ENCODE measurements at regions not wholly inside any gene's neighbourhood (a gene's known extent, or its start where the extent isn't known, plus 50 kb on each side); places are given as distances from the start of the nearest gene placed in this dataset.

DNA sequence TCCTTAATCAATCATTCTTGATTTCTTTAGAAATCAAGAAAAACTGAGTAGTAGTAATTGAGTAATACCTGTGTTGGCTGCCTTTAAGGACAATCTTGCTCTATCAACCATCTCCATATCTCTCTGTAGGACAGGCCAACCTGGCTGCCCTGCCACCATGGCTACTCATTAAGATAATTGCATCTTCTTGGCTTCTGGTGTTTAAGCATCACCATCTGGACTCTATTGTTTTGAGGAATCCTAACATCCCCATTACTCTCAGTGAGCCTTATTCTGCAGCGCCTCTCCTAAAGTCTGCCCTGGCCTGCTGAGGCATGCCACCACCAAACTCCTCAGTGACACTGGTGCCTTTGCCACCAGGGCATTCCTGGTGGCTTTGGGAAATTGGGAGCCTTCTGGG, 442.6 kb upstream of the ZNF507 start:
- no peak for DNase-seq

DNA sequence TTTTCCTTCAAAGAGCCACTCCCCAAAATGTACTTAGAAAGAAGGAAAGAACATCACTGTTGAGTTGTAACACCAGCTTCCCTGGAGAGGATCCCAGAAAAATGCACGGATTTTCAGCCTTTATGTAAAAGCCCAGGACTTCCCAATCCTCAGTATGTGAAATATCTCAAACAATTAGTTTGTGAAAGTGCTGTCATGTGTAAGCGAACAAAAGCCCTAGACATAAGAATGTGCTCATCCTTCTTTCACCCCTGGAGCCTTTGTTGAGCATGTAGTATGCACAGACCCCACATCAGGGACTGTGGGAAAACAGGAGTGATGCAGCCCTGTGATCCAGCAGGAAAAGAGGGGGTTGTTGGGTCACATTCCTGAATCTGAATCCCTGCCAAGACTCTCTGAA, 441.4 kb upstream of the ZNF507 start:
- DNase-seq, result no peak

DNA sequence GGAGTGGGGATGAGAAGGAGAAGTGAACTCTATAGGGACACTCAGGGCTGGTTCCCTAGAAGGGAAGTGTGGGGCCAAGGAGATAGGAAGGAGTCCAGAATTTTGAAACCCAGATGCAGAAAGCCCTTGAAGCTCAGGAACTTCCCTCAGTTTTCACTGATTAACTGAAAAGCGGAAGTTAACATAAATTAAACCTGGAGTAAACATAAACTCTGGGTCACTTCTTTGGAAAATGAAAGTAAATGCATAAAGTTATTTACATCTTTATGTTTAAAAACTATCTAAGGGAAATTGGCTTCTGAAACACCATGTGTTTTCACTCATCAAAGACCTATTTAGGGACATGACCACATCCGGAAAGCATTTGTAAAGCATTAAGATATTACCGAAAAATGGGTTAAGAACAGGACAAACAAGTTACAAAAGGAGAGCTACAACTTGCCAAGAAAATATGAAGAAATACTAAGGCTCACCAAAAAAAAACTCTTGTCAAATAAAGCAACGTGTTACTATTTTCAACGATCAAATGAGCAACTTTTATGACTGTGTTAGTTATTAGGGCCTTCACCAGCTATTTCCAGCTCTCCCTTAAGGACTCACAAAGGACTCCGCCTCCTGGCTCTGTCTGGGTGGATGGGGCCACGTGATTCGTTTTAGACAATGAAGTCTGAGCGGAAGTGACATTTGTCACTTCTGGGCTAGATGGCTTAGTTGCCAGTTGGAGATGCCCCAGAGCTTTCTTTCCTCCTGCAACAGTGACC, 439.1 kb upstream of the ZNF507 start:
- no peak for DNase-seq

DNA sequence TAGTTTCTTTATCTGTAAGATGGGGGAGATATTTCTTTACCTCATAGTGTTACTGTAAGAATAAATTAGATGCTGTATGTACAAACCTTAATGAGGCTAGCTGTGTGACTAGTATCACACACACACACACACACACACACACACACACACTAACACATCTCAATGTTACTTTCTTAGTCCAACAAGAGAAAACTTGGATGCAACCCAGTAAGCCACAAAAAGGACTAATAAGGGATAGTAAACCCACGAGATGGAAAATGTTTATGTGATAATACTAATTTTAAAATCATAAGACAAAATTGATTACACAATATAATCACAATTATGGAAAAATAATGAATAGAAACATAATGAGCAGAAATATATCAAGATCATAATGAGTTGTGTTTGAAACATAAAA, 437.7 kb upstream of the ZNF507 start:
- DNase-seq, result no peak

DNA sequence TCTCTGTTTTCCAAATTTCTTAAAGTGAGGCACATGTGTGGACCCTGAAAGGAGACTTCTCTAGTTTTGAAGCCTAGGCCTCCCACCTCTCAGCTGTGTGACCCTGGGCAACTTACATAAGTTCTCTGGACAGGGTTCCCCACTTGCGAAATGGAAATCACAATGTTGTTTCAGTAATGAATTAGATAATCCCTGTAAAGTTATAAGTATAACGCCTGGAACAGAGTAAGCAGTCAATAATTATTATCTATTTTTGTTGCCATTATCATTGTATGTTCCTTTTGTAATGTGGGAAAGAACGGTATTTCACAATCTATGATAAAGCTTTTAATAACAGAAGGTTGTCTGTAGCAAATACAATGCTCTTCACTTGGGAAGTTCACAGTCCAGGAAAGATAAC, 437.3 kb upstream of the ZNF507 start:
- no peak for DNase-seq

DNA sequence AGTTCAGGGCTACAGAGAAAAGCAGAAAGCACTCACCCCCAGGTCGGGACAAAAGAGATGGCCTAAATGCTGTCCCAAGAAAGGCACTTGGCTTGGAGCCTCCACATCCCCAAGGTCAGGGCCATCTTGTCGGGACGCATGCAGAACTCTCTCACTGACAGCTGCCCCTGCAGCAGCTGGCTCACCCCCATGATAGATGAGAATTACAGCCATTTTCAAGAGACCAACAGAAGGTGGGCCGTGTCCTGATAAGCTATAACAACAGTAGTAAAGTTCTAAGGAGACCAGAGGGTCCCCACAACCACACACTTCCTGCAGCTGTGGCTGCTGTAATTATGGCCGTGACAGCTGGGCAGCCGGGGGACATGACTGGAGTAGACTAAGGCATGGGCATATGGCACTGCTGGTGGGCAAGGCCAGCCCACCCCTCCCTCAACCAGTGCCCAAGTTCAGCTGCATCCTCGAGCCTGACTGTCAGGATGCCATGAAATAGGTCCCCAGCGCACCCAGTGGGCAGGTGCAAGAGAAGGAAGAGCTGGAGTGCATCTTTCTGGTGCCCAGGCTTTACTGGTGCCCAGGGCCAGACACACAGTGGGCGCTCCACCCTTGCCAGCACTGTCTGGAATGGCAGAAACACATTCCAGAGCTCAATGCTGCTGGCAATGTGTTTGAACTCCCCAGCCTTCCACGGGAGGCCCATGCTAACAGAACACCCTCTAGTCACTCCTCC, 436.7 kb upstream of the ZNF507 start:
- DNase-seq, result no peak

DNA sequence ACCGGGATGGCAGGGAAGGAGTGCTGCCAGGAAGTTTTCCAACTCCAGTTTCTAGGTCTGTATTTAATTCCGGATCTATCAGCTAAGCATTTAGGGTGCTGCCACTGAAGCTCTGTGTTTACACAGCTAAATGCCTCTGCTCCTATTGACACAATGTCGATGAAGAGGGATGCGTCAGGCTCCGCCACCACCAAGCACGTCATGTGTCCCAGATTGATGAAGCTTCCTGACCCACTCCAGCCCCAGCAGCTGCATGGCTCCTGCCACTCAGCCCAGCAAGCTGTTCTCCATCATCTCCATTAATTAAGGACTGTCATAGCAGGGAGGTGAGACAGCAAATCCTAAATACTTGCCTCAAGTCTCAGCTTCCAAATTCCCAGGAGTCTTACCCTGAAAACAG, 435.2 kb upstream of the ZNF507 start:
- no peak for DNase-seq

DNA sequence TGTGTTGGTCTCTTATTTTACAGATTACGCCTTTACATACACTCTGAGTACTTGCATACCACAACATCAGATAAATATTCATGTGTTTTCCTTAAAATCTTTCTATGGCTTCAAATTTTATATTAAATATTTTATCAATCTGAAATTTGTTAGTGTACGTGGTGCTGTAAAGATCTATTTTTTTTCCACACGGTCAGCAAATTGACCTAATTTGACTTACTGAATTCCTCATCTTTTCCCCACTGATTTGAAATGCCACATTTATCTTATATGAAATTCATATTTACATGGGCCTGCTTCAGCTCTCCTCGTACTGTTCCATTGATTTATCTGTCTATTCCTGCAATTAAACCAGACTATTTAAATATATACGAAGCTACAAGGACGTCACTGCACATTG, 433.8 kb upstream of the ZNF507 start:
- DNase-seq, result no peak

DNA sequence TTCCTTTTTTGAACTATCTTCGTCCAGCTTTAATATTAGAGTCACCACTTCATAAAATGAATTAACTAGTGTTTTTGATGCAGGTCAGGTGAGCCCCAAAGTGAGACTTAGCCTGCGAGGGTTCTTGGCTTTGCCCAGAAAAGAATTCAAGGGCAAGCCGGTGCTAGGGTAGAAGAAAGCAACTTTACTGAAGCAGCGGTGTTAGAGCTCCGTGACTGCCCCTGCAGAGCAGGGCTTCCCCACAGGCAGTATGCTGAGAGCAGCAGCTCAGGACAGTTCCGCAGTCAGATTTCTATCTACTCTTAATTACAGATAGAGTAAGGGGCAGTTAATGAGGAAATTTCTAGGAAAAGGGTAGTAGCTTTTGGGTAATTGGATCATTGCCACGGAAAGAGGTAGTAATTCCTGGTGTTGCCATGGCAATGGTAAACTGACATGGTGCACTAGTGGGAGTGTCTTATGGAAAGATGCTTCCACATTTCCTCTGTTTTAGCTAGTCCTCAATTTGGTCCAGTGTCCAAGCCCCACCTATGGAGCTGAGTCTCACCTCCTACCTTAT, 432.2 kb upstream of the ZNF507 start:
- DNase-seq, result no peak

DNA sequence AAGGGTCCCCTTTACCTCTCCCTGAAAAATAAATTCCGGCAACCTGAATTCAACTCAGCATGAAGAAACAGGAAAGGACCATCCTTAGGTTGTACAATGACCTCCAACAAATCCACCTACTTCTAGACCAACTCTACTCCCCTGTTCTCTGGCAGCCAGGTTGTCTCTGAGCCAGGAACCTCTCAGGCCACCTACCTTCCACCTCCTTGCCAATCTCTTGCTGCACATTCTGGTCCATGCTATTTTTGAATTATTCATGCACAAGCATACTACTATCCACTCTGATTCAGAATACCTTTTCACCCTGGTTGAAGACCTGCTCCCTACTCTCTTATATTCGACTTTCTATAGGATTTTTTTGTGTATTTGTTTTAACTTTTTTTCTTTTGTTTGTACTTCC, 415.0 kb upstream of the ZNF507 start:
- no peak for DNase-seq

DNA sequence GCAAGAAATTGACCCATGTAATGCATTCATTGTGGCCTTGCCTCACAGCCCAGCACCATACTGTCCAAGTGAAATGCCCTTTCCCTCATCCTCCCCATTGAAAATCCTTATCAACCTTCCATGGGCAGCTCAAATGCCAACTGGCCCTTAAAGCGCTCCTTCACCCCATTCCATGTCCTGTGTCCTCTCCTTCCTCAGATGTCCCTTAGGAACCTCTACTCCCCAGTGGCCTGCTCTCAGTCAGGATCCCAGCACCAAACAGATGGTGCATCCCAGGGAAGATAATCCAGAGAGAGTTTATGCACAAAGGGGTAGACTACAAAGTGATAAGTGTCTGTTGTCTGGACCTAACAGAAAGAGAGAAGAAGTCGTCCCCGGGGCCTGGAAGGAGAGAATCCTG, 407.4 kb upstream of the ZNF507 start:
- no peak for DNase-seq

DNA sequence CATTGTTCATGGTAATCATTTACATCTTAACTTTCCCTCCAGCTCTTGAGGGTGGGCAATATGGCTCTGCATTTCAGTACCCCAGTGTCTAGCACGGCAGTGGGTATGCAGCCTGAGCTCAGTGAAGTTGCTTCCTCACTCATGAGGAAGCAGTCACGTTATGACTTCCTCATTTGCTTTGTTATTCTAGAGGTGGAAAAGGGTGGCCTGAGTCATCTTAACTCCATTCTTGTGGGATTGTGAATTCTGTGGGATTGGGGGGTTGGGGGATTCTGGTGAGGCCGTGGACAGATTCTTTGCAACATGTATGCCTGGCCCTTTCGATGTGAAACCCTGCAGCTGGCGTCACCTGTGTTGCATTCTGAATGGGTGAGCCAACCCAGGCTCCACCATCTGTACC, 406.7 kb upstream of the ZNF507 start:
- no peak for DNase-seq

DNA sequence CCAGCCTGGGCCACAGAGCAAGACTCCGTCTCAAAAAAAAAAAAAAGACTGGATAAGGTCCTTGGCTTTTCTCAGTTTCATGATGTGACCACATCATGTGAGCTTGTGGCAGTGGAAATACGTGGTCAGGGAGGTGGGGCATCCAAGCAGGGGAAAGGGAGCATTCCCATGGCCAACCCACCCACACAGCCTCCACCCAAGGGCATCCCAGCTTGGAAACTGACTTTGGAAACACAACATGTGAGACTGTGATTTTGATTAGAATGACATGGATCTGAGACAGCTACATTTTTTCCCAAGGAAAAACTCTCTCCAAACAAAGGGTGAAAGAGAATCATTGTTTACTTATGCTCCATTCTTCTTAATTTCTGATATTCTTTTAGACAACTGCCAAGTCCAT, 405.0 kb upstream of the ZNF507 start:
- no peak for DNase-seq

DNA sequence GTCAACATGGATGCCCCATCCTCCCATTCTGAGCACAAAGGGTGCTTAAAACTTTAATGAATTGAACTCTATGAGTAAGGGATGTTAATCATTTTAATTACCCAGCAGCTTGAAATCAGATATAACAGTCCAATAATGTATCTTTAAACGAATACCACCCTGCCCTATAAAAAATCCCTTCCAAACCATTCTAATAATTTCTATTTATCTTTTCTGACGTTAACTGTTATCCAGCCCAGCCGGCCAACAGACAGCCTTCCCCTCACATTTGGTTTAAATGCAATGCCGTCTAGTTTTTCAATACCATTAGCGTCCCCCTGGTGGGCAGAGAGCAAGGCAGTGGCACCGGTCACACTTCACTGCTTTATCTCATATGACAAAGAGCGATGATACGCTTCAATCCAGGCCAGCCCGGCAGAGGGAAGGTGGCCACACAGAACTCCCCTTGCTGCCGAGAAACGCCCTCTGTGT, 402.2 kb upstream of the ZNF507 start:
- no peak for DNase-seq

DNA sequence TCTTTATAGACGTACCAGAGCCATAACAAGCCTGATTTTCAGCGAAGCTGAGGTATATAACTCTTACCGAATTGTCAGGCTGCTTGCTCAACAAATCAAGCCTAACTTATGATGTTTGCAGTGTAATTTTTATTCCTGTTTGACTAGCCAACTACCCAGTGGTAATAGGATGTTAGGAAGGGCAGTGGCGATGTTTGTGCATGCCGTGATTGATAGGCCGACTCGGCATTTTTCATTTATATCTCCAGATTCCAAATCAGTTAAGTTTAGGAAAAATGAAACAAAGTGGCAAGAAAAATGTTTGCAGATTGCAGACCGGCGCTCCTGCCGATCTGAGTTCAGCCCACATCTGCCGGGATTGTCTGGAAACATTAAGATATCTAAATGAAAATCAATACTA, 401.6 kb upstream of the ZNF507 start:
- DNase-seq, result no peak

DNA sequence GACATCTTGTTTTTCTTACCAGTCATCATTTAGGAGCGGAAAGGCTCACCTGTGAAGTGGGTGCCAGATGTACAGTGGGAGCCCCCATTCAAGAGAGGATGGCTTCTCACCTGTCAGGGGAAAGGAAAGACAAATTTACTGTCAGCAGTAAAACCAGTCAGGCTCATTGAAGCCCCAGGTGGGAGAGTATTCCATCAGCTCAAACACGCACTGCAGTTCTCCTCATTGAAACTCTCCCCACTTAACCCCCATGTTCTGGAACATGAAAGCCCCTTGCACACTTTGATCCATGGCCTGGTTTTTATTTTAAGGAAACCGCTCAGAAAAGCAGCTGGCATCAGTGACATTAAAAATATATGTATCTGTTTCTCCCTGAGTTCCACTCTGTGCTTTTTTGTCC, 401.1 kb upstream of the ZNF507 start:
- DNase-seq, result no peak

DNA sequence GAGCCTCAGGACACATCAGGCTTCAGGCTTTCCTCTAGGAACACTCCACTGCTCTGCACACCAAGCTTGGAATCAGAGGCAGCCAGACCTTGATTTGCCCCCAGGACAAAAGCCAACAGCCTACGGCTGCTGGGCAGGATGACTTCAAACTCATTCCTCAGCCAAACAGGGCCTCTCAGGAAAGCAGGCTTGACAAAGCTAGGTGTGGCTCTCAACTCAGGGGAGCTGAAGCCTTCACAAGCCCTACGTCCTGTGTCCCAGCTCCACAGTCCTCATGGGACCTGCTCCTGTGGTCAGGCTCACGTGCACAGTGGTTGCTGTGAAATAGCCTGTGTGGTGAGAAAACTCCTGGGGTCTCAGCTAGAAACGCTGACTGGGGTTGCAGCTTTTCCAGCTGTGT, 398.9 kb upstream of the ZNF507 start:
- no peak for DNase-seq

DNA sequence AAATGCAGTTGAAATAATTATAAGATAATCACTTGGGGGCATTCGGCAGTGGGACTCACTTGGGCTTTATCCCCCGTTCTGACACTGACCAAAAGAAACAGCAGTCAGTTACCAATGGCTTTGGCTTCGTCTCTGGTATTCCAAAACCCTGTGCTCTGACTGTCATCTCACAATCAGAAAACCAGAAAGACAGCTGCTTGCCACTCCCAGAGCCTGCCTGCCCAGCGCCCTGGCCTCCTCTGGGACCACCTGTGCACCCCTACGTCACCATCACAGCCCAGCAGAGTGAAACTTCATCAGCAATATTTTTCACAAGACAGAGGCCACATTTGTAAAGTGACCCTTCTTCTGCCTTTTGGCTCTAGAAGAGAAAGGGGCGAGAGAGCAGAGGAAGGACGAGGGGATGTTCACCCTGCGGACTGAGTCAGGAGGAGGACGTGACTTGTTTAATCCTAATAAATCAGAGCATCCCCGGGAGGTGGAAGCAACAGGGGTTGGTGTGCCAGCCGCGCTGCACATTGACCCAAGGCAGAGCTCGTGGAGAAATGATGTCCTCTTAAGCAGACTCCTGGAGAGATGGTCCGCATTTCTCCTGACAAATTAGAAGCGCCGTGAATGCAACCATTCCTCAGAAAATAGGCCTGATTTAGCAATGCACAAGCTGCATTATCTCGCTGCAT, 397.8 kb upstream of the ZNF507 start:
- DNase-seq, result no peak

DNA sequence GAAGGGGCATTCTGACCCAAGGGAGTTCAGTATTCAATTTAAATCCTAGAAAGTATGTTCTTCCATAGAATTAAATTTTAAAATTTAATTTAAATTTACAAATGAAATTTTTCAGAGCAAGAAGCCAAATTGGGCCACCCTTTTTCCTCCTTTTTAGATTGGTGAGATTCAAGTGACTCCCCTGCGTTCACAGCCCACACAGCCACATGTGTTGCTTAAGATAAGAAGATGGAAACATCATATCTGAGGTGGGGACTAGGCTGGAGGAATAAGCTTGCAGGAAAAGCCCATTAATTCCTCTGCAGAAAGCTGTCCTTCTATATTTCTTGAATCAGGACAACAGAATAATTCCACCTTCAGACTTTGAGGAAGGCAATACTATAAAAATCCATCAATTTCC, 392.7 kb upstream of the ZNF507 start:
- no peak for DNase-seq

DNA sequence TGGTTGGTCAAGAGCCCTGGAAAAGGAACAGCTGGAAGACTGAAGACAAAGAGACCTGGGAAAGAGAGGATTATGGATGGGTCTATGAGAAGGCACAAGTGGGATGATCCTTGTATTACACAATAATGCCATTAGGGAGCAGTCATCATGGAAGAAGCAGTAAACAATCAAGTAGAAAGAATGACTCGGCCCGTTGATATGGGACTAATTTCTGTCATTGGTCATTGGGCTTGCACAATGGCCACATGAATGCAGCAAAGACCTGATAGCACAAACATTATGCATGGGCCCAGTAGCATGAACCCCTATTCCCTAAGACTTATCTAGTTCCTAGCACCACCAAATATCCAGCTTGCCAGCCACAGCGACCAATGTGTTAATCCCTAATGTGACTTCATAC, 390.3 kb upstream of the ZNF507 start:
- DNase-seq, result no peak

DNA sequence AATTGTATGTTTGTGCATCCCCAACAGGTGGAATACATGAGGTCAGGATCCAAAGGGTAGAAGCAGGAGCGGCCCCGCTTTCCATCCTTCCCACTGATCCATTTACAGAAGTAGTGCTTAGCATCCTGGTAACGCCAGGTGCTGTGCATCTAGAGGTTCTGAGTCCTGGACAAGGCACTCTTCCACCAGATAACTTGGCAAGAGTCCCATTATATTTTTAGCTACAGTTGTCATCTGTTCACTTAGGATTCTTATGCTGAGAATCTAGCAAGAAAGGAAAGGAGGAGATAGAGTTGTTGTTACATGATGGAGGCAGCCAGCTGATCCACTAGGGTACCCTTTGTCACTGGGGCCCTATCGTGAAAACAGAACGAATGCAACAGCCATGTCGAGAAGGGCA, 389.5 kb upstream of the ZNF507 start:
- DNase-seq, result no peak

DNA sequence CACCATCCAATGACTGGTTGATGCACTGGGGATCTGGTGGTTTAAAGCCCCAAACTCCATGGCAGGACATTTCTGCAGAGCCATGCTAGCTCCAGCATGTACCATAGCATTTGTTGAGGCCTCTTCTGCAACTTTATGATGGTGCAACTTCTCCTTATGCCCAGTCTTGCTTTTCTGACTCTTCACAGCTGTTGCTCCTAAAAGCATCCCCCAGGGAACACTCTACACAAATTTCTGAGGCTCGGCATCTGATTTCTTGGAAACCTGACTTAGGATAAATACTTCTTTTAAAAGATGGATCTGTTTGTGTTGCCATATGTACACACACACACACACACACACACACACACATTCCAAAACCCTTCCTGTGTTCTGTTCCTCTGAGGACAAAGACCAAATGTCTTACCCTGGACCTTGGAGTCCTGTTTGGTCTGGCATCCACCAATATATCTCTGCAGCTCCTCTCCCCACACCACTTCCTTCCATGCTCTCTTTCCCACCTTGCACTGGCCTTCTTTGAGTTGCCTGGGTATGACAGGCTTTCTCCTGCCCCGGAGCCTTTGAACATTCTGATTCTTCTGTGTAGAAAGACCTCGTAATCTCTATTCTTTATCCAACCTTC, 388.5 kb upstream of the ZNF507 start:
- no peak for DNase-seq

DNA sequence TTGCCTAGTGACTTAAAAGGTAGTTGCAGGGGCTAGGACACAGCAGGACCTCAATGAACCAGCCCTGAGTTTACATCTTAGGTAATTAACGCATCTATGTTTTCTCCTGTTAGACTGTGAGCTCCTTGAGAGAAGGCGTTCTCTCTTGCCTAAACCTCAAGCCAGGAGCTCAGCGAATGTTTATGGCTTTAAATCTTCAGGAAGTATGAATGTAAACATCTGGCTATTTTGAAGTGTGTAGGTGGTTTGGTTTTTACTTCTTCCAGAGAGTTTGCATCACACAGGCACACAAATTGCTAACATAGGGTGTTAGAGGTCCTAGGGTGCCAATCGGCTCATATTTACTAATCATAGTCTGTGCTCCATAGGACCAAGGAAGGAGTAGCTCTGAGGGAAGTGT, 387.7 kb upstream of the ZNF507 start:
- DNase-seq, result no peak

All from NCI-H2107 (cell line).